H1 (cell line): ENCODE measurements at regions not wholly inside any gene's neighbourhood (a gene's known extent, or its start where the extent isn't known, plus 50 kb on each side); places are given as distances from the start of the nearest gene placed in this dataset.

Experiments used
- CEBPB ChIP-seq: IDR thresholded peaks from 2 replicates; pipeline ENCODE4 v1.6.1; 2012; ENCODE audit warnings: low read depth, low read length
- CTCF ChIP-seq, 3 experiments: IDR thresholded peaks; 1 replicate in 2 of 3; 2 replicates in 1 of 3; pipeline versions ENCODE4 v1.5.1 to v1.6.1; 2011; ENCODE audit warnings: low read length in 3 of 3, mild to moderate bottlenecking in 3 of 3, inconsistent platforms in 2 of 3, low read depth in 1 of 3, moderate library complexity in 1 of 3; ENCODE audit not compliant: insufficient read depth in 1 of 3; ENCODE audit errors: control extremely low read depth in 1 of 3
- GTF2F1 ChIP-seq: IDR thresholded peaks from 2 replicates; pipeline ENCODE4 v1.6.1; 2012; ENCODE audit warnings: low read depth, low read length, improper control_type of control experiment, borderline replicate concordance
- HDAC2 ChIP-seq, 2 experiments: fragments of 300-600 bp in 1 of 2; sonication (generic) in 1 of 2; IDR thresholded peaks; 2 replicates each; pipeline ENCODE4 v1.6.1; 2011 to 2012; ENCODE audit warnings: low read depth in 2 of 2, low read length in 2 of 2, mild to moderate bottlenecking in 2 of 2, moderate library complexity in 2 of 2, borderline replicate concordance in 1 of 2, inconsistent platforms in 1 of 2
- POLR2AphosphoS5 ChIP-seq: IDR thresholded peaks from 2 replicates; pipeline ENCODE4 v1.6.1; 2011; ENCODE audit warnings: low read depth, low read length
- RBBP5 ChIP-seq: IDR thresholded peaks from 2 replicates; pipeline ENCODE4 v1.7.1; 2012; ENCODE audit warnings: low read depth, mild to moderate bottlenecking, inconsistent platforms, low read length, moderate library complexity, borderline replicate concordance
- RFX5 ChIP-seq: IDR thresholded peaks from 2 replicates; pipeline ENCODE4 v1.6.1; 2011; ENCODE audit warnings: low read depth, low read length, improper control_type of control experiment, borderline replicate concordance
- TBP ChIP-seq: IDR thresholded peaks from 2 replicates; pipeline ENCODE4 v1.6.1; 2011; ENCODE audit warnings: low read depth, low read length, improper control_type of control experiment
- TEAD4 ChIP-seq: IDR thresholded peaks from 2 replicates; pipeline ENCODE4 v1.6.1; 2012; ENCODE audit warnings: low read depth, low read length, inconsistent platforms, mixed read lengths

- TF ChIP-seq CTCF (IDR thresholded peaks at IDR 0.05; ENCODE audit: control extremely low read depth in 1 of 3, insufficient read depth in 1 of 3, low read depth in 1 of 3, low read length in 3 of 3) (no peak), HDAC2 (IDR thresholded peaks at IDR 0.05; ENCODE audit: borderline replicate concordance in 1 of 2, low read depth in 2 of 2, low read length in 2 of 2) (no peak), RFX5 (no peak), POLR2AphosphoS5 (no peak), RBBP5 (no peak), GTF2F1 (no peak), TBP (no peak), CEBPB (no peak), TEAD4 (no peak)
Measured at GRCh38 chr13:107713314-107713713, 502.0 kb downstream of the LIG4 start (continued).
